ENCODE measurements at regions not wholly inside any gene's neighbourhood (a gene's known extent, or its start where the extent isn't known, plus 50 kb on each side); places are given as distances from the start of the nearest gene placed in this dataset.
A peak's percentile ranks its signal among the peaks of the same experiment; 100 is the strongest.
"Not testable (repeated sequence)": the region's sequence is repeated elsewhere in the genome, so short reads cannot be mapped to it uniquely, and the experiment has no call there.

DNA sequence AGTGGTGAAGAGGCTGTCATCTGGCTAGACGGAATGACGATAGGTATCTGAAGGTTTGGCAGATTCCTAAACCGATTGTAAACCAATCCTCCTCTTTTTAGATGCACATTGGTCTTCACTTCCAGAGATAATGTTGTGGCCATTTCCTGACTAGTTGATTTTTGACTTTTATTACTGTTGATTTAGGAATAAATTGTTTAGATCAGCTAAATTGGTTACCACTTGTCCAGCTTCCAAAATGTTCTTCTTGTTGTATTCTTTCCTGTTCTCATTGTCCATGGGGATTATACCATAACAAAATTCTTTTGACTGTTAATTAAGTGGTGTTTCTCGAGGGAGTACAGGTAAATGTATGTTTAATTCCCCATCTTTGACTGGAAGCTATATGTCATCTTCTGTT, 119.7 kb downstream of the MACROH2A1 start:
- DNase-seq (ENCODE audit: low spot score), result no peak

DNA sequence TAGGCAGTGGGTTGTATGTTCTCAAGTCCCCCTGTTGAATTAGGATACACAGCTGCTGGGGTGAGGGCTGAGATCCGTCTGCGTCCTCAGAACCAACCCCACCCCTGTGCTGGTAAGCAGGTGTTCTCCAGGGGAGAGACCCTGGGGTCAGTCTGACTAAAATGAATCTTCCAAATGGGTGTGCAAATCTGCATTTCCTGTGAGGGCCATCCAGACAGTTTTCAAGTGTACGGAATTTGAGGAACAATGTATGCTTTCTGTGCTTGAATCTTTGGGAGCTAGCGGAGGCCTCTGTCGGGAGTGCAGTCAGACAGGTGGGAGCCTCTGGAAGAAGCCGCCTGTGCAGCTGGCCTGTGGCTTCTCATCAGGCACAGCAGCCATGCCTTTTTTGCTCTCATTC, 122.9 kb downstream of the MACROH2A1 start:
- DNase-seq (ENCODE audit: low spot score), result no peak

DNA sequence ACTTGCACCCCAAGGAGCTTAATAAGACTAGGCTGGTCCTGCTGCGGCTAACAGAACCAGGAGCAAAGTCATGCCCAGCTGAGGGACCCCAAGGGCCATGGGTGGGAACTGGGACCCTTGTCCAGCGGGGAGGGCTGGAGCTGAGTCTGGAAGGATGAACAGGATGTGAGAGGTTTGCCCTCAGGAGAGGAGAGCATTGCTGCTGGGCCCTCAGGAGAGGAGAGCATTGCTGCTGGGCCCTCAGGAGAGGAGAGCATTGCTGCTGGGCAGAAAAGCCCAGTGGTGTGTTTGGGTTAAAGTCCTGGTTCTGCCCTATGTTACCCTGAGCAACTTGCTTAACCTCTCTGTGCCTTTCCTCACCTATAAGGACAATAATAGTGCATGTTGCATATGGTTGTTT, 125.8 kb downstream of the MACROH2A1 start:
- DNase-seq (ENCODE audit: low spot score), result no peak

DNA sequence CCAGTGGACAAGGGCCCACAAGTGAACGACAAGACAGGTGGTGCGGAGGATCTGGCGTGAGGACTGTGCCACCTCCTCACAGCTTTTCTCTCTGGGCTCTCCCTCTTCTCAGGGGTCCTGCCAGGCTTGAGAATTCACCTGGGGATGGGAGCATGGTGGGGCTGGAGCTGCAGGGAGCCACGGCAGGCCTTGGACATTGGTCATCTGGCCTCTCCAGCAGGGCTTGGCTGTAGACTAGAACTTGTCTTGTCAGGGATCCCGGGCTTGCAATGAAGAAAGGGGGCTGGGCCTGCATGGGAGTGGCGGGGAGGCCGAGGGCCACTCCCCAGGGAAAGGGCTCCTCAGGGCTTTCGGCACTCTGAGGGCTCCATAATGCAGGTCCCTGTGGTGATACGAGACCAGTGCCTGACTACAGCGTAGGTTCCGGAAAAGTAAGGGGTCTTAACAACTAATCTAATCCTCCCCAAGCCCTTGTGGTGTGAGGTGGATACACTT, 126.7 kb downstream of the MACROH2A1 start:
- no peak for DNase-seq (ENCODE audit: low spot score)

DNA sequence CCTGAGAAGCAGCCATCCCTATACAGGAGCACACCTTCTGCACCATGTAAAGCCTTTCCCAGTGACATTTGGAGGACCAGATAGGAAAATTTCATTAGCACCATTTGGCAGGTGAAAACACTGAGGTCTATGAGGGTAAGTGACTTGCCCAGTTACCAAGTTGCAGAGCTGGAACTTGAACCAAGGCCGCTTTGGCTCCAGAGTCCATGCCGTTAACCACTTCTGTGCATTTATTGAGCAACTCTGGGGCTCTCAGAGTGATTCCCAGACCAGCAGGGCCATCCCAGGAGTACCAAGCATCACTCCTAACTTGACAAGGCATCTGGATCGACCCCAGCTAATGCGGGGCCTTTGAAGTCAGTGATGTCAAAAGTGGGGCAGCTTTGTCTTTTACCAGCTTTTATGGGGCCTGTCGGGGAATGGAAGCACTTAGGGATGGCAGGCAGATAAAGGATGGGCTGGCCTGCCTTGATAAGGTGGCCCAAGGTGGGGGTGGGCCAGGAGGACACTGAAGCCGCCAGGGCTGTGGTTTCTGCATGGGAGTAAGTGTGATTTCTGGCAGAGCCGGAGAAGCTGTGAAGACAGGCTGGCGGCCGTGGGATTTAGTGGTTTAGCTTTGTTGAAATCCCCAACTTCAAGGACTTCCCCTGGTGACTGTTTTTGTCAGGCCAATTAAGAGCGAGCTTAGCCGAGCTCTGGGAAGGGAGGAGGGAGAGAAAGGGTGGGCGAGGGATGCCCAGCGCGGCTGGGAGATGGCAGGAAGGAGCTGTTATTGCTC, 127.3 kb downstream of the MACROH2A1 start:
- peak; percentile 74 for DNase-seq (ENCODE audit: low spot score)

DNA sequence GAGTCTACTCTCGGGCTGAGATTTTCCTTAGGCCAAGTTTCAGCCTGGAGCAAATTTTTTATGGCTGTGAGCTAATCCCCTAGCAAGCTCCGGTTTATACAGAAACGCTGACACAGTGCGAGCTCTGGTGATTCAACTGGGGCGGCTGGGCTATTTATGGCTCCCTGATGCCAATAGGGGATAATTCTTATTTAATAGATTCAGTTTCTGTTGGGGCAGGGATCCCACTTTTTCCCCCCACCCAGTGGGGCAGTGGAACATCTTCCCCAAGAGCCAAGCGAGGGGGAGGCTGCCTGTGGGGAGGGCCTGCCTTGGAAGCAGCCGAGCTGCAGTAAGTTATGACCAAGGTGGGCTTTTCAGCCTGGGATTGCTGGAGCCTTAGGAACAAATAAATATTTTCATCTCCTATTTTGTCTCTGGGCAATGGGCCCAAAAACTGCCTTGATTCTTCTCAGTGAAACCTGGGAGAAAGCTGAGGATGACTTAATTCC, 129.1 kb downstream of the MACROH2A1 start:
- no peak for DNase-seq (ENCODE audit: low spot score)

DNA sequence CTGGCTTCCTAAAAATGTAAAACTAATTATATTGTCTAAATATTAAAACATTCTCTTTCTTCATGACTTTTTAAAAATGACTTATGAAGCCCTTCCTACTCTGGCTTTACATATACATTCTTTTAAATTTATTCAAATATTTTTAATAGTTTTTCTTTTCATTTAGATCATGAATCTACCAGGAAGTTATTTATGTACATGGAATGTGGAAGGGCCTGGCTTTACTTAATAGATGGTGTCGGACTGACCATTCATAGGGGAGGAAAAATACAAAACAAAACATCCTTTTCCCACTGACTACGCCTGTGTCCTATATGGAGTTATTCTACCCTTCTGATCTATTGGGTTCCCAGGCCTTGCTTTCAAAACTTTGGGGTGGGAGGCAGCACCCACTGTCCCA, 129.8 kb downstream of the MACROH2A1 start:
- DNase-seq (ENCODE audit: low spot score), result no peak

DNA sequence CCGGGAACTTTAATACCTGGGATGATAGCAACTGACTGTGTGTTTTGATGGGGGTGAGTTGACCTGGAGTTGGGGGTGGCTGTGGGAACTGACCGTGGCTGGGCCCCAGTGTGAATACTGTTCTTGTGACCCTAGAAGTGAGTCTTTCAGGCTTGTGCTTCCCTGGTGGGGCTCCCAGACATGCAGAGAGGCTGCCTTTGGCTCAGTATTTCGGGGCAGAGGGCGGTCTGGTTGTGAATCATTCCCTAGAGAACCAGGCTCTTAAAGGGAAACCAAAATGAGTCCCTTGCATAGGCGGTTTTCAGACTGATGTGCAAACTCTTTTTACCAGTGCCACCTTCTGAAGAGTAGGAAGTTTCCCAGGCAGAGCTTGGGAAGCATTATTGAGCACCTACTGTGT, 132.1 kb downstream of the MACROH2A1 start:
- DNase-seq (ENCODE audit: low spot score), result no peak

DNA sequence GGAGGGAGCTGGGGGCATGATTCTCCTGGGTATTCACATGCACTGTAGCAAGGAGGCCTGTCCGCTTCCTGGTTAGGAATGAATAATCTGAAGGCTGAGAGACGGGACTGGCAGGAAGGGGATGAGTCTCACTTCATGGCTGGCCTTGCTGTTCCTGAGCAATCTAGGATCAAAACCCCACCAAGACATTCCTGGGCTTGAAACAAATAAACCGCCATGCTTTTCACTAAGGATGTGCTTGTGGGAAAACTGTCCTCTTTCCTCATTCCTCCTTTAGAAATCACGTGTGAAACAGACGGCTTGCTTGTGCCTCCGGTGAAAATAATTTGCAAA, 132.8 kb downstream of the MACROH2A1 start:
- no peak for DNase-seq (ENCODE audit: low spot score)

DNA sequence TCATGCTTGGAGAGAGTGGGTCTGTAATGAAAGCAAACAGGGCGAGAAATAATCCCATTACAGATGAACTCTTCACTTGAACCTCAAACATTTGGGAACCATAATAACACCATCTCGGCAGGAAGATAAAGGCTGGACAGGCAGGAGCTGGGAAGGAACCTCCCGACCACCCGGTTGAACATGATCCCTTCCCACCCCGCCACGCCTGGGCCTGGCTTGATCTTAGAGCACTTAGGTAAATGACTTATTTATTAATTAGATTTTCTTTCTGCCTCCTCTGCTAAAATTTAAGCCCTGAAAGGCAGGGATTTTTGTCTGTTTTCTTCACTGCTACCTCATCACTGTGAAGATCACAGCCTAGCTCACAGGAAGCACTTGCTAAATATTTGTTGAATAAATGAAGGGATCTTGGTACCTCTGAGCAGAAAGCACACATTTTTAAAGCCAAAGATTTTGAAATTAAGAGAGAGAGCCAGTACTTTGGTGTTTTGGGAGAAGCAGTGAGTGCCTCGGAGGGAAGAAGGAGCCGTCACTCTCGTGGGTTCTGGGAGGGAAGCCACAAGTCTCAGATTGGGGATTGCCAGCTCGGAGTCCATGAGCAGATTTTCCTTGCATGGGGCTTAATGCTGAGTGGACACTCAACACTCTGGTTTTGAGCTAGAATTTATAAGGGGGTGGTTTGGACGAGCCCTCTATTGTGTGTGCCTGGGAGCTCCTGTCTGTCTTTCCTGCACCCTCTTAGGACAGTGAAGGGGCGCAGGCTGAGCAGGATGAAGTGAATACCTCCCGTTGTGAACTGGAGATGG, 133.3 kb downstream of the MACROH2A1 start:
- DNase-seq (ENCODE audit: low spot score), result peak; percentile 68

DNA sequence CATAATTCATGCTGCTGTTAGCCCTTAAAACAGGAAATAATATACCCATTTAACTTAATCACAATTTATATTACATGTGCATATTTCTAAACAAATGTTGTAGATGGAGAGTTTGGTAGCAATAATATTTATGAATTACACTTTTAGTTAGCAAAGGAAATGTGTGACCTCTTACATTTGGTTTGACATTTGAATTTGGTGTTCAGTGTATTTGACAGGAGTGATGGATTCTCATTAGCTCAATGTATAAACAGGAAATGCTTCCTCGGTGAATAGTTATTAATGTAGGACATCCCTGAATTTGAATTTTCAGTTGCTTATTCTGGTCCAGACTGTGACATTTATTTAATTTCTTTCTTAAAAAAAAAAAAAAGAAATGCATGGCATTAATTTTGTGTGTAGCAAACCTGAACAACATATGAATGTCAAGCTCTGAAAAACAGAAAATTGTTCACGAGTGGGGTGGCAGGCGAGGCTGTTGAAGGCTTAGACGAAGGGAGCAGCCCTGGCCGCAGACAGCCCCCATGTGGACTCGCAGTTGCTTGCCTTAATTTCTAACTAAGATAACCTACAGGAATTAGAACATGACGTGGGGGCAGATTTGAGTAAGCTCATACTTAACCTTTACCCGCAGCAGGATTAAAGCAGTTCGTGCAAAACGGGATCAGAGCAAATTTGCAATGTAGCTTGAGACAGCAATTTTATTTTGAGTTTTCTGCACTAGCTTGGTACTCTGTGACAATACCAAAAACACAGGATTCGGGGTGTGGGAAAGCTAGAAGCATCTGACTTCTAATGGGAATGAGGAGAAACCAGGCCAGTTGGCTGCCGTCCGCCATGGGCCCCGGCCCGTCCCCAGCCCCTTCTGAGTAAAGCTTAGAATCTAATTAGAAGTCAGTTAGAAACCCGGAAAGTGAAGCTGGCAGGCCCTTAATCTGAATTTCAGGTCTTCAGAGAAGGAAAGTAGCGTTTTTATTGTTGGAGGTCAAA, 134.3 kb downstream of the MACROH2A1 start:
- DNase-seq (ENCODE audit: low spot score), result no peak

DNA sequence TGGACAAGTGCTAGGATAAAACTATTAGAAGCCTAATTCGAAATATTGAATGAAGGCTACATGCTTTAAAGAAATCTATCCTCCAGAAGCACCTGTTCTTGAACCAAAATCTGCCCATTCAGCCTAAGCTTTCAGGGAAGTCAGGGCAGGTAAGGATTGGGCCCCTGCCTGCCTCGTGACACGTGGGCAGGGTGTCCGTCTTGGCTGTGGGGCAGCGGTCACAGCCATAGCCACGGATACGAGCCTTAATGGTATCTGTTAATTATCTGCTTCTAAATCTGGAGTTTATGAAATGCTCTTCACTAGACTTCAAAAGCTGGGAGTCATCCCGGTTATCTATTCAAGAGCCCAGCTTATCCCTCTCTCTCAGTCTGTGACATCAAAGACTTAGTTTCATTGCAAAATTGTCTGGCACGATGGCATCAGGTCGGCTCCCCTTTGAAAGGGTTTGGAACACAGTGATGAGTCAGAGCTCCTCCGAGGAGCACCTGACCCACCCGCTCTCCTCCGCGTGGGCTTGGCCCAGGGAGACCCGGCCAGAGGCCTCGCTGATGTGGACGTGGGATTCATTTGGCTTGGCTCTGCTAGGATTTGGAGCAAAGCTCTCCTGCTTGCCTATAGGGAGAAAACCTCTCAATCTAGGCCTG, 135.9 kb downstream of the MACROH2A1 start:
- DNase-seq (ENCODE audit: low spot score), result no peak

DNA sequence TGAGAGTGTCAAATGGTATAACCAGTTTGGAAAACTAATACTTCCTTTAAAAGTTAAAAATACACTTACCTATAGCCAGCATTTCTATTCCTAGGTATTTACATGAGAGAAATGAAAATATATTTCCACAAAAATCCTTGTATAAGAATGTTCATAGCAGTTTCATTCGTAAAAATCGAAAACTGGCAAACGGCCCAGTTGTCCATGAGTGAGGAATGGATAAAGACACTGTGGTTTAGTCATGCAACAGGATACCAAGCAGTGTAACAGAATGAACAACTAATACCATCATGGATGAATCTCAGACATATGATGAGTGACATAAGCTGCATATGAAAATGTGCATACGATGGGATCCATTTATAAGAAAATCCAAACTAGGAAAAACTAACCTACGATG, 136.7 kb downstream of the MACROH2A1 start:
- DNase-seq (ENCODE audit: low spot score), result no peak

DNA sequence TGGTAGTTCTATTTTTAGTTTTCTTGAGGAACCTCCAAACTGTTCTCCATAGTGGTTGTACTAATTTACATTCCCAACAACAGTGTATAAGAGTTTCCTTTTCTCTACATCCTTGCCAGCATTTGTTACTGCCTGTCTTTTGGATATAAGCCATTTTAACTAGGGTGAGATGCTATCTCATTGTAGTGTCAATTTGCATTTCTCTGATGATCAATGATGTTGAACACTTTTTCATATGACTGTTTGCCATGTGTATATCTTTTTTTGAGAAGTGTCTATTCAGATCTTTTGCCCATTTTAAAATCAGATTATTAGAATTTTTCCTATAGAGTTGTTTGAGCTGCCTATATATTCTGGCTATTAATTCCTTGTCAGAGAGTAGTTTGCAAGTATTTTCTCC, 138.9 kb downstream of the MACROH2A1 start:
- DNase-seq (ENCODE audit: low spot score), result not testable (repeated sequence)

DNA sequence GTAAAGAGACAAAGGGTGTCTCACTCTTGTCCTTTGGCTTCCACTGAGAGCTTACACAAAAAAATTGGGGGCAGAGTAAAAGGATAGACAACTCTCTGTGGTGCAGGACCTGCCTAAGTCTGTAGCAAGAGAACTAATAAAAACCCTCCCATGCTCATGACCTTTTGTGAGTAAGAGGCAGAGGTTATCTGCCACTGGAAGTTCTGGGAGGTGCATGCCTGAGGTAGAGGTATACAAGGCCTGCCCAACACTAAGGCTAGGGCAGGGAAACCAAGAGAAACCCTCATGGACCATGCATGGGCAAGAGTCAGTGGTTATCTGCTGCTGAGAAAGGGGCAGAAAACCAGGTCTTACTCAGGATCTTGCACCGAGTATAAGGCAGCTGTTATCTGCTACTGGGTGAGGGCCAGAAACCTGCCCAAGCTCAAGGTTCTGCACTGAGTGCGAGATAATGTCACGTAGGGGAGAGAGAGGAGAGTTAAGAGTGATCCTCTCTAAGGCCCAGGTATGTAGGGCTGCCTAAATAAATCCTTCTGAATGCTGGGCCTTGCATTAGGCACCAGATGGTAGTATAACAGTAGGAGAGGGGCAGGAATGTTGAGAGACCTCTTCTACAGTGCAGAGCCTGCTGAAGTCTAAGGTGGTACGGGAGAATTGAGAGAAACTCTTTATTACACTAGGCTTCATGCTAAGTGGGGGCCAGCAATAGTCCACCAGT, 143.4 kb downstream of the MACROH2A1 start:
- no peak for DNase-seq (ENCODE audit: low spot score)

DNA sequence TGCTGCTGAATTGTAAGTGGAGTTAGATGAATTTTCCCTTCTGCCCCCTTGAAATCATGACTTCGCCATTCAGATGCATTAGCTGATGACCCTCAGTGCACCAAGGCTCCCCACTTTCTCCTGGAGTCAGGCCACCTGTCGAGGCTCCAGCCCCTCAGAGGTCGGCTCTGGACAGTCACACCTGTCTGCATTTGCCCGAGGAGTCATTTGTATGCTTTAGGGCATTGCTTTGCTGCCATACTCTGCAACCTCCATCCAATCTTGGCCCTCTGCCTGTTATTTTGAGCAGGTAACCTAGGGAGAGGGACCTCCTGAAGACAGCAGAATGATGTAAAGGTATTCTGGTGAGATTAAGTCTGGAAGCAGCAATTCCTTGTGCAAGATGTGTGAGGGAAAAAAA, 144.8 kb downstream of the MACROH2A1 start:
- peak; percentile 8 for DNase-seq (ENCODE audit: low spot score)

DNA sequence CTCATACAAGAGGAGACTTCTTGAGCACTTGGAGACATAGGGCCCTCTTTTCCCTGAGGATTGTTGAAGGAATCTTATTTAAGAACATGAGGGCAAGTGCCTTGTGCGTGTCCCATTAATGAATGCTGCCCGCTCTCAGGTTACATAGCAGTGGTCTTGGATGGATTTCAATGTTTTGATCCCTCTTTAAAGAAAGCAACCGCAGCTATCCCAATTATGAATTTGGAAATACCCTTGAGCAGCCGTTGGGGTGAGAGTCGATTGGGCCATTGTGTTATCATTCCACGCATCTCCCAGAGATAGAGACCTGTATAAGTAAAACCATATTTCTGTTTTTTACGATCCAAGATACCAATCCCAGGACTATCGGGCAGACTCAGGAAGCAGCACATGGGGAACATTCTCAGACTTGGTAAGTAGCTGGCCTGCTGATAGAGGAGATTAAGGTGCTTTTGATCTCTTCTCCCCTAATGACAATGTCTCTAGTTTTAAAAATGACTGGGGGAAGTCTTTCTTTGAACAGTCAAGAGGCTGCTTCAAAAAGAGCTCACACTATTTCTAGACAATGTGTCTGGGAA, 145.3 kb downstream of the MACROH2A1 start:
- DNase-seq (ENCODE audit: low spot score), result no peak

DNA sequence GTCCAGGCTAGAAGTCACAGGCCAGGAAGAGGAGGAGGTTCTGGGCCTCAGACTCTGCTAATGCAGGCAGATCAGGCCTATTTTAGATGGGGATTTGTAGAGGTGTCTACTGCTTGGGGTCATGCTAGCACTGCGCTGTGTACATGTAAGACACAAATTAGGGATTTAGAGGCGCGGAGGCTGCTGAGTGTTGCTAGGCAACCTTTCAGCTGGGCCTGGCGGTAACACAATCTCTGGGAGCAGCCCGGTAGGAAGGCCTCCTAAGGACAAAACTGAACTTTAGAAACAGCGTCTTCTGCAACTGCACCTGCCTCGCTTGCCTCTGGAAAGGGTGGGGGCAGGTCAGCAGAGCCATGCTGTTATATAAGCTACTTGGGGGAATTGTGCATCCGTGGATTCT, 147.9 kb downstream of the MACROH2A1 start:
- DNase-seq (ENCODE audit: low spot score), result peak; percentile 21

DNA sequence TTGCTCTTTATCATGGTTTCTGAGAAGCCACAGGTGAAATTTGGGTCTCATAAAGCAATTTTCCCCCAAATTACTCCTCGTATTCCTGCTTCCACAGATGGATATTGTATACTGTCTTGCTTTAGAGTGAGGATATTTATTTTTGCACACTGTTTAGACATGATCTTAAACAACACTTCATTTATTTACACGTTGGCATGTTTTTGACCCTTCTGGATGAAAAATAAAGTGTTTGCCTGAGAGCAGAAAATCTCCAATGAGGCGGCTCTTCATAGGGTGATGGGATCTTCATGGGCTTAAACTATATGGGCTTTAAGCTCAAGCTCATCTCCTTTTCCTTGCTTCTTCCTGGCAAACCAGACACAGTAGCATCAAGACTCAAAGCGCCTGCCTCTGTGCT, 148.4 kb downstream of the MACROH2A1 start:
- DNase-seq (ENCODE audit: low spot score), result no peak

DNA sequence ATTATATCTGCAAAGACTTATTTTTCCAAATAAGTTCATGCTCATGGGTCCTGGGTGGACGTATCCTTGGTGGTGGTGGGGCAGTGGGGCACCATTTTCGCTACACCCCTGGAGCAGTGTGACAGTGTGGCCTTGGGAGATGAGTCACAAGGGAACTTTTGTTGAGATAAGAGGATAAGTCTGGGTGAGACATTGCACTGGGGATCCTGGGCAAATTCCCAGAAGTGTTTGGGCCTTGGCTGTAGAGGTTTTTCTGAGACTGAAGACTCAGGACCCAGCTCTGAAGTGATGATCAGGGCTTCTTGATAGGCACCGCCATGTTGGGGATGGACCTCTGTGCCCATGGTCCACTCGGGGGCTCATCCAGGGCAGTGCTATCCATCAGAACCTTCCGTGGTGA, 149.4 kb downstream of the MACROH2A1 start:
- peak; percentile 8 for DNase-seq (ENCODE audit: low spot score)
